HG03565 (cell line): ENCODE measurements at regions not wholly inside any gene's neighbourhood (a gene's known extent, or its start where the extent isn't known, plus 50 kb on each side); places are given as distances from the start of the nearest gene placed in this dataset.

Experiments
- ATAC-seq: cut with Tn5 transposase; IDR thresholded peaks from one replicate; pipeline ENCODE4 v1.9.1; 2021; ENCODE audit warnings: mild to moderate bottlenecking, moderate library complexity; ENCODE audit not compliant: unreplicated experiment

DNA sequence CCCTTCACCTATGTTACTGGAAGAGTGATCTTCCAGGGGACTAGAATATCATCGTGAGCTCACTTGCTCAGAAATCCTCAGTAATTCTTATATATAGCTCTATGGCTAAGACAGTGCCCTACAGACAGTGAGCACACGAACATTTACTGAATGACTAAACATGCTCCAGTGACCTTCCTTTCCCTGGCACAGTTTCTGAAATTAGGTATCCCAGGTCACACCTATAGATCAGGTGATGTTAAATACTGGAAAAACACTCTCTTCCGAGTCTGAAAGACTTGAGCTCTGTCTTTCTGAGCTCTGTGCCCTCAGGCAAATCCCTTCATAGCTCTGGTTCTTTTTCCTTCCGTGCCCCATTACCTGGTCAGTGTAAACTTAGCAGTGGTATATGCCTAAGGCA is 239.4 kb upstream of the LRIG1 start:
- no peak for ATAC-seq

DNA sequence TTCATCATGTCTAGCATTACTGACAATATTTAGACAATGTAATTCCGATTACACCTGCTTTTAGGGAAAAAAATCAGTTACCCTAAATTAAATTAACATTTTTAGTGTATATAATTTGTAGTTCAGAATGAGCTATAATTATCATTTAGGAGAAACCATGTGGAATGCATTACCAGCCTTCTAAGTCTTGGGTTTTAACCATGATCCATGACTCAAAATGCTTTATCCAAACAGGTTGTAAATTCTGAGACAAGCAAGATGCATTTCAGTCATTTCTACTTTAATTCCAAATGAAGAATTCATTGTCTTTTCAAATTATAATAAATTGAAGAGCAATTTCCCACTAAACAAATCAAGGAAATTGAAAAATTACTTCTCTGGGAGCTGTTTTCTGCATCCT is 243.7 kb upstream of the LRIG1 start:
- ATAC-seq = no peak

DNA sequence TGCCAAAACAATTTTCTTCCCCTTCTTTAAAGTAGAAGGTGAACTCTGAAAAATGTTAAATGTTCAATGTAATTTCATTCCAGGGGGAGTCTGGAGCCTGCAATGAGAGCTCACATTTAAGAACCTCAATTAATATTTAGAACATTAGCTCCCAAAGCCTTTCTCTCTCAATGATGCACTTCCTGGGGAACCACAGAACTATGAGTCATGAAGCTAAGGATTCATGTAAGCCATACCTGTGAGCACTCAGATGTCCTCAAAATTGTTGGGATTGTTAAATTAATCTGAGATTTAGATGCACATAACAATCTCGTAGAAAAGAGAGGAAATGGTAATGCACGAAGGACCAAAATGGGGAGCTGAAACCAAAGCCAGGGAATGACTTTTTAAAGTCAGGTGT is 244.2 kb upstream of the LRIG1 start:
- ATAC-seq = no peak

DNA sequence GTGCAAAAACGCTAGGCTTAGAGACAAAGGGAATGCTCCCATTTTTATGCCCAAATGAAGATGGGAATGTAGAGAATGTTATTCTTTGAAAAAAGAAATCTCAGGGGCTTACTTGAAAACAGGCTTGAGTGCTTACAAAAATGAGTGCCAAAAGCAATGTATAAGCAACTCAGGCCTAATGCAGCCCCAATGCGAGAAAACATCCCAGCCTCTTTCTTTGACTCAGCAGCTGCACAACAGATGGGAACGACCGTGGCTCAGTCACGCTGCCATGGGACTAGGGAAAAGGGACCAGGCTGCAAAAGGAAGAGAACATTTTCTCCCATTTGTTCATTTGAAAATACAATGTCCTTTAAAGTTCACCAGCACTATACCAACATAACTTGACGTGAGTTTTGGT is 246.4 kb upstream of the LRIG1 start:
- no peak for ATAC-seq

DNA sequence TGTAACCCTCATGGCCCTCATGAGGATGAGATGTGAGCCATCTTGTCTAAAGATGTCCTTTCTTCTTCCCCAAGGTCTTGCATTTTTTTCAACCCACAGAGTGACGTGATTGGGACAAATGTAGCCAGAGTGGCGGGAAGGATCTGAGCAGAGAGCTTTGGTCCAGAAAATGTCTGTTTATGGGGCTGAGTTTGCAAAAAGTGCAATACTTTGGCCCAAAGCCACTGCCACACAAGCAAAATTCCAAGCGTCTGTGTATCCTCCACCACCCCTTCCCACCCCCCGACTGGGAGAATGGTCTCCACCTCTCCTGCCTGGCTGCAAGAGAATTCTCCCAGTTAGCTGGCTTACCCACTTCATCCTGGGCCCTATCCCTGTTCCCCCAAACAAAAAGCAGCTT is 246.9 kb upstream of the LRIG1 start:
- no peak for ATAC-seq

DNA sequence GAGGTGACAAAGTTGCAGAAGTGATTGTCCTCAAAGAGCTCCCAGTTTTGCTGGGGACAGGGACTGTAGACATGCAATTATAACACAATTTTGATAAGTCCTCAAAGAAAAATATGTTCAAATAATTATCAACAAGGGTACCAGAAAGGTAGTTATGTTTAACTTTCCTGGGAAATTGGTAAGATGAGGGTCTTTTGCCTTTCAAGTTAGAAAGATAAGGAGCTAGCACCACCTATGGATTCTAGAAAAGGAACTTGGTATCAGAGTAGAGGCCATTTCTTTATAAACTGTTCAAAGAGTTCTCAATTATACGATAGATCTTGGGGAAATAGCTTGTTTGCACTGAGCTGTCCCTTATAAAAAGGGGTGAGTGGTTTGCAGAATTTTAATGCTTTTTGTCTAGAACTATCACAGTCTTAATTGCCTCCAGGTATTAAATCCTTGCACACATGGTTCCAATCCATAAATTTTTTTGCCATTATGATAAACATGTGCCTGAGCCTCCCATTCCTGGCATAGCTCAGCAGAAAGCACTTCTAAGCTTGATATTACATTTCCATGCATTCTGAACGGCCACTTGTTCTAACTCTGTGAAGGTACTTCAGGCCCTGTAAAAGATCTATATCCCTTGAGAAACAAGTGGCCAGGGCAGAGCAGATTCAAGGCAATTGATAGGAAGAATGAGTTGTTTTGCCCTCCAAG is 247.5 kb upstream of the LRIG1 start:
- ATAC-seq = no peak

DNA sequence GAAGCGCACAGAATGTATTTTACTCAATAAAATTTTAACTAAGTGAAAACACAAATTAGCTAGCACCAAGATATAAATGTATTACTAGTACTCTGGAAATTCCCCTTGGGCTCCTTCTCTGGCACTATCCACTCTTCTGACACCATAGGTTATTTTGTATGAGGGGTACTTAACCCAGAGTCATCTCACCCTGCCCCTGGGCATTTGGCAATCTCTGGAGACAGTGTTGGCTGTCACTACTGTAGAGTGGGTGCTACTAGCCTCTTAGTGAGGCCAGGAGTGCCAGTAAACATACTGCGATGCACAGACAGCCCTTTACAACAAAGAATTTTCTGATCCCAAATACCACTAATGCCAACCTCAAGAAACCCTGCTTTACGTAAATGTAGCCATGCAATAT is 246.3 kb upstream of the KBTBD8 start:
- no peak for ATAC-seq

DNA sequence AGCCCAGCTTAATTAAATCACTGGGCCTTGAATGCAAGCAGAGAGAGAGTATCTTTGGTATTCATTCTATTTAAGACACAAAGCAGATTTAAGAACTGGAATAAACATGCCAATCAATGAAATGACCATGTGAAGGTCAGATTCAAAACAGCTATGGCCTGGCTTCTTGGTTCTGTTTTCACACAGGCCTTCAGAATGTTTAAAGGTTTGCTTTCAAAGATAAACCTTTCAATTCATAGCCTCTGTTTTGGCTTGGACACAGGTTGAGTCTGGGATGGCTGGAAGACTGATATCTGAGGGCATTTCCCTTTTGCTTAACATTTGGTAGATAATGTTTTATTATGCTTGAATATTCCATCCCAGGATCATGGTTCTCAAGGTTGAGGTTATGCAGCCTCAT is 244.4 kb upstream of the KBTBD8 start:
- ATAC-seq = no peak

DNA sequence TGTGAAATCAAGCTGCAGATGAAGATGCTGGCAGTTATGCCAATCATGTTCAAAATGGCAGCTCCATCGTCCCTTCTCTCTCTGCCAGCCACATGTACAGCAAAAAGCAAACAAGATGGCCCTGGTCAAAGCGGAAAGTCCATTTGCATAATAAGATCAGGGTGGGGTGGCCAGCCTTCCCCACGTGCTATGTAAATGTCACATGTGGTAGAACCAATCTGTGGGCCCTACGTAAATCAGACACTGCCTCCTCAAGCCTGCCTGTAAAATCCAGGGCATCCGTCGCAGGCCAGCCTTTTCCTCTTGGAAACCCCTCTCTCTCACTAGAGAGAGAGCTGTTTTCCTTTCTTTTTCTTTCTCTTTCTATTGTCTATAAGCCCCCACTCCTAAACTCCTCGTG is 243.5 kb upstream of the KBTBD8 start:
- ATAC-seq = no peak

DNA sequence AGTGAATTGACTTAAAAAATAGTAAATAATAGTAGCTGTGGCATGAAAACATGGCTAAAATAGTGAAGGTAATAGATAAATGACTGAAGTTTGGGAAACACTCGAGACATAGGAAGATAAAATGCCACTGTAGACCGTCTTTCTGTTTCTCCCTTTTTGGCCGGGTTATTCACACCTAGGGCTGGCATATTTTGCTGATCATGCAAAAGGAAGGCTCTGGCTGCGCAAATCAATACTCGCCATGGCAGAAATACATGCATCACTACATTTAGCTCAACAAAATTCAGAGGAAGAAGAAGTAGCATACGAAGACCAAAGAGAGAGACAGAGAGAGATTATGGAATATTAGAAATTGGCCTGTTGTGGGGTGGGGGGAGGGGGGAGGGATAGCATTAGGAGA is 242.2 kb upstream of the KBTBD8 start:
- no peak for ATAC-seq

DNA sequence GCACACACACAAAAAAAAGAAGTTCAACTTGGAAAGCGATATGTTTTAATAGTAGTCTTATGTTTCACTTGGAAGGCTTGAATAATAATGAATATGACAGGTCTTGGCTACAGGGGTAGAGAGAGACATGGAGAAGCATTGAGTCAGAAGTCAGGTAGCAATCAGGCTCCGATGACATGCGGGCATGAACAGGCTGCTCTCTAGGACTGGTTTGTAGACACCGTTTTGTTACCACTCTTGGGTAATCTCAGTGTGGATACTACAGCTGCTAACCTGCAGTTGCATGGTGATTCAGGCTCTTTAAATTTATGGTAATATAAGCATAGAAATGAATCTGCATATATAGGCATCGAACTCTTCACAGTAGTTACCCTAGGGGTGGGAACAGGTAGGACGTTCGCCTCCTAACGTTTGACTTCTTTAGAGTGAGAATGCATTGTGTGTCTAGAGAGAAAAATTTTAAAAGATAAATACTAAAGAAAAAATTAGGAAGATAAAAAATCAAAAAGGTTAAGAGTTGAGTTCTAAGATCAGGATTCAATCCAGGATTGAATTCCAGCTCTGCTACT is 241.6 kb upstream of the KBTBD8 start:
- ATAC-seq = no peak

DNA sequence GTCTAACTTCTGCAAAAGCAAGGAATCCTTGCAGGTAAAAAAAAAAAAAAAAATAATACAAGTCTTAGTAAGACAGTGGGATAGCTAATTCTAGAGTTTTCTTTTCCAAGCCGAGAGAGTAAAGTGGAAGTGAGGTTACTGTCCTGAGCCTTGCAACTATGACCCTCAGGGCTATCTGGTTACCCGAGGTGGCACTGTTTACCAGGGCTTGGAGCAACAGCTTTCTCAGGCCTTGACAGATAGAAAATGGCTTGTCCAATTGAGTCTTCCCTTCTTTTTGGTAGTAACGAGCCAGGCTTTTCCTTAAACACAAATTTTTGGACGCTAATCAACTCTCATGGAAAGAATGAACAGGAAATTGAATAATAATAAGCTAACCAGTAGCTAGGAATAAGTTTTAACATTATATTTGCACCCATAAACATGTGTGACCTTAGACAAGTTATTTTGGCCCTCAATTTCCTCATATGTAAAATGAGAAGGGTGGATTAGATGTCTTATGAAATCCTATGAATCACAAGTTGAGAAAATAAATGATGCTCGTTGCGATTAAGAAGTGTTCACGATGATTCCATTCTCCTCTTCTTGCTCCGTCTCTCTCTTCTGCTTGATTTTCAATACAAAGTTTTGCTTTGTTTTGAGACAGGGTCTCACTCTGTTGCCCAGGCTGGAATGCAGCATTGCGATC is 236.9 kb upstream of the KBTBD8 start:
- no peak for ATAC-seq

DNA sequence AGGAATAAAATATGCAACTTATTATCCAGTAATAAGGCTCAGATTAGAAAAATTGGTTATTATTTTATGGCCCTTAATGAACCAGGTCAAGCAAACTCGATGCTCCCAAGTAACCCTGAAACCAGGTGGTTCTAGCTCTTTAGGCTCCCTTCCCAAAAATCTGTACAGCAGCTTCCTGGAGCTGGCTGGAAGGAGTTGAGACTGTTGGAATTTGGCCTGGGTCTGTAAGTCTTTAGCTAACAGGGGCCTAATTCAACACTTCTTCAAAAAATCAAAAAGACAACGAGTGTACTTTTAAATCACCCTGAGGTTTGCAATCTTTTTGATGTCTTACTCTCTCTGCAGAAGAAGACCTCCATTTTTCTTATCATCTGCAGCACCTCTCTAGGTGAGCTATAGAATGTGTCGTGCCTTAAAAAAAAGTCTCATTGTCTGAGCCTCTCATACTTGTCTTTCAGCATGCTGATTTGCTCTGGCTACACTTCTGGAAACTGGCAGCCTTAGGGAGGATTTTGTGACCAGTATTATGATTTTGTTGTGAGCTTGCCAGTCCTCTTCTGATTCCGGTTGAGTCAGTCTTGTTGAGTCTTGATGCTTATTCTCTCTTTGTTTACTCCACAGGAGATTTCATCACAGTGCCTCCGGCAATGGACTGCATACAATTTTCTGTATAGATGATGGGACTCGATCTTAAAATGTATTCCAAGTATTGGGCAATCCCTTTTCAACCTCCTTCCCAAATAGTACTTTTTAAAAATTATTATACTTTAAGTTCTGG is 235.0 kb upstream of the KBTBD8 start:
- no peak for ATAC-seq

DNA sequence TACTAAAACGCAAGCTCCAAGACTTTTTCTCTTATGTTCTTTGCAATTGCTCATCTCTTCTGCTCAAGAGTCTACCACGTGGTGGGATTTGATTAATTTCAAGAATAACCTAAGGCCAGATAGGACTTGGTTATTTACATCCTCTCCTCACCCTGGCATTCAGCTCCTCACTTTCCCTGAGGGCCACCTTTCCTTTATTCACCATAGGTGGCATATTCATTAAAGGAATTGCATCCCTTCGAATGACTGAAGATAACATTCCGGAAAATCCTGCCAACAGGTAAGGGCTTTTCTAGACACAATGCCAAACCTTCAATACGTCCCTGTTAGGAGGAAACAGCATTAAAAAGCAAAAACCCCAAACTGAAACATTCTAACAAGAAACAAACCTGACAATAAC is 220.0 kb upstream of the KBTBD8 start:
- ATAC-seq = no peak

DNA sequence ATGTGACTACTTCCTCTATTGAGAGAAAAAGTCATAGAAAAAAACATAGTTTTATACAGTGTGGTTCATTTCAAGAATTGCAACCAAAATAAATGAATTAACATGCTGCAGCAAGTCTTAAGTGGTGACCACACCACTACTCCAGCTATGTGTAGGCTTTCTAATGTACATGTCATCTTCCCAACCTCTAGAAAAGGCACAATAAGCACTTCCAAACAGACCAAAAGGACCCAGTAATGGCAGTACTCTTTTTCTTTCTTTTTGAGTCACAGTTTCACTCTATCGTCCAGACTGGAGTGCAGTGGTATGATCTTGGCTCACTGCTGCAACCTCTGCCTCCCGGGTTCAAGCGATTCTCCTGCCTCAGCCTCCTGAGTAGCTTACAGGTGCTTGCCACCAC is 219.3 kb upstream of the KBTBD8 start:
- ATAC-seq = no peak

DNA sequence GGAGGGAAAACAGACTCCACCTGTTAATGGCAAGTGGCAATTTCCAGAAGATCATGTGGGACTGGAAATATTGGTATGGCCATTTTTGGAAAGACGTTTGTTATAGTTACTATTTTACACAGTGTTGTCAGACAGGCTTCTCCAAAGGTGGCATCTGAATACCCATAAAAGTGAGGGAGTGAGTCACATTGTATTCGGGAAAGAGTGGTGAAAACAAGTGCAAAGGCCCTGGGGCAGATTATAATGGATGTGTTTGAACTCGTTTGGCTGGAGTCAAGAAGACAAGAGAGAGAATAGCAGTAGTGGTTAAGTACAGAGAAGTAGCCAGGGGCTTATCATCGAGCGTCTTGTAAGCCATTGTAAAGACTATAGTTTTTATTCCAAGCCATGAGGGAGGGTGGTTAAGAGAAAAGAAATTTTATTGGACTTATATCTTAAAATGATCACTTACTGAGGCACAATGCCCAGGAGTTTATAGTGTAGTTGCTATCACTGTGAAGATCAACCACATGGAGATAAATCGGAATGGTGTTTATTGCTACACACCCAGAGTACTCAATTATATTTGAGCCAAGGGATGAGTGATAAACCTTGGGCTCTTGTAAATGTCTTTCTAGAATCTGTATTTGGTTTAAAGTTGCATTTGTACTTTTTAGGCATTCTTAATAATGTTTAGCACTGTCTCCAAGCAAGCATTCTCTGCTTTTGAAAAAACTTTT is 212.8 kb upstream of the KBTBD8 start:
- no peak for ATAC-seq

DNA sequence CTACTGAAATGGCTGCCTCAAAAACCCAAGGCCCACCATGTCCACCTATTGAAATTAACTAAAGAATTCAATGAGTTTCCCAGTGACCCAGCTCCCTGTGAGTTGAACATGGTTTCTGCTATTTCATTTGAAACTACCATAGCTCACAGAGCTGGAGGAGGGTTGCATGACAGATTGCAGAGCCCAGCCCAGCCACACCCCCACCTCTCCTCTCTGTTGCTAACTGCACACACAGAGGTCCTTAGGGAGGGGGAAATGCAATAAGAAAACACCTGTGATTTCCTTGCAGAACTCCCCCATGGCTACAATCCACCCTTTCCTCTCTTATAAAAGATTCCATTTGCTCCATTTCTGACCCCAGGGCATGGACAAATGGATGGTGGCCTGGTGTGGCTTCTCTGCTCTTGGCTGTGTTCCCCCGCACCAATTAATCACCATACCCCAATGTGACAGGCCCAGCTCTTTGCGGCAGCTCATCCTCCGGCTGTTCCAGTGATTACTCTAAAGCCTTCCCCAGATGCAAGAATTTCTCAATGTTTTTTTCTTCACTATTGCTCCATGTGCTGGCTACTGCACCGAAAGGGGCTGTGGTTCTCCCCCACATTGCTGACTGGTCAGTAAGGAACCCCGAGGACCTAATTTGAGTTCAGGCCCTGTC is 208.4 kb upstream of the KBTBD8 start:
- no peak for ATAC-seq

DNA sequence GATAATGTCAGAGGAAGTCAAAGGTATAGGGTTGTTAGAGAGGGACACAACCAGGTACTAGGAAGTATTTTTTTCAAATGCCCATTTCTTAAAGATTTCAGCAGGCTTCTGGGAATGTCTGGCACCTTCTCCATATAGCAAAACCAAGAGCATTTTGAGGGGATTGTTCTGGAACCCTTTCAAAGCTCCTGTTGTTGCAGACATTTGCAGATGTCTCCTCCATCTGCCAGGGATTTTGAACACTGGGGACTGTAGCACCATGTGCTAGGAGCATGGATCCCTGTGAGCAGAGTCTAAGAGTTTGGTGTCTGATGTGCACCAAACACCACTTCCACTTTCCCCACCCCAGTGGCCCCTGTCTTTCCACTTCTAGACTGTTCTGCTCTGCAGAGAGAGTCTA is 206.0 kb upstream of the KBTBD8 start:
- ATAC-seq = no peak

DNA sequence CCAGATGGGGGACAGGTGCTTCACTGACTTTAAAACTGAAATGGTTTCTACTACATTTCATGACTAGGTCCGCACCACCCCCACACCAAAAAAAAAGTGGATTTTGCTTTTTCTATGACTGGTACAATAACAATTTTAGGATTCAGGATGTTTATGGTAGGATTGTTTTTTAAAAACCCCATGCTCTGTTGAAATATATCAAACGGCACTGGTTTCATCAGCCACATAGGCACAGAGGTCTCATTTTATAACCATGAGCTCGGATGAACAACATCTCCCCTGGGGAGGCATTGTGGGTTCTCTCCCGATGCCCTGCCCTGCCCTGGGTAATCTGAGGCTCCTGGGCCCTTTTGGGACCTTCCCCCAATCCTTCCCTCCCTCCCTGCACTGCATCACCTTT is 202.7 kb upstream of the KBTBD8 start:
- ATAC-seq = no peak

DNA sequence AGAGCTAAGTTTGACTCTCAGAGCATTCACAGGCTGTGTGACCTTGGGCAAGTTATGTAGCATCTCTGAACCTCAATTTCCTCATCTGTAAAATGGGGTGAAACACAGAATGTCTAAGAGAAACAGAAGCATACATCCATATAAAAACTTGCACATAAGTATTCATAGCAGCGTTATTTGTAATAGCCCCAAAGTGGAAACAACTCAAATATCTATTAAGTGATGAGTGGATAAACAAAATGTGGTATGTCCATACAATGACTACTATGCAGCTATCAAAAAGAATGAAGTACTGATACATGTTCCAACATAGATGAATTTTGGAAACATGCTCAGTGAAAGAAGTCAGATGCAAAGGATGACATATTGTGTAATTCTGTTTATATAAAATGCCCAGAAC is 201.8 kb upstream of the KBTBD8 start:
- no peak for ATAC-seq
